Activated CD4-positive, alpha-beta T cell treated with anti-CD3 and anti-CD28 coated beads for 1 hour (primary cell): ENCODE measurements at regions not wholly inside any gene's neighbourhood (a gene's known extent, or its start where the extent isn't known, plus 50 kb on each side); places are given as distances from the start of the nearest gene placed in this dataset.
"Not testable (repeated sequence)": the region's sequence is repeated elsewhere in the genome, so short reads cannot be mapped to it uniquely, and the experiment has no call there.

Experiments used
- DNase-seq: peaks from one replicate; pipeline ENCODE4 v3.0.0-alpha.2; 2020

DNA sequence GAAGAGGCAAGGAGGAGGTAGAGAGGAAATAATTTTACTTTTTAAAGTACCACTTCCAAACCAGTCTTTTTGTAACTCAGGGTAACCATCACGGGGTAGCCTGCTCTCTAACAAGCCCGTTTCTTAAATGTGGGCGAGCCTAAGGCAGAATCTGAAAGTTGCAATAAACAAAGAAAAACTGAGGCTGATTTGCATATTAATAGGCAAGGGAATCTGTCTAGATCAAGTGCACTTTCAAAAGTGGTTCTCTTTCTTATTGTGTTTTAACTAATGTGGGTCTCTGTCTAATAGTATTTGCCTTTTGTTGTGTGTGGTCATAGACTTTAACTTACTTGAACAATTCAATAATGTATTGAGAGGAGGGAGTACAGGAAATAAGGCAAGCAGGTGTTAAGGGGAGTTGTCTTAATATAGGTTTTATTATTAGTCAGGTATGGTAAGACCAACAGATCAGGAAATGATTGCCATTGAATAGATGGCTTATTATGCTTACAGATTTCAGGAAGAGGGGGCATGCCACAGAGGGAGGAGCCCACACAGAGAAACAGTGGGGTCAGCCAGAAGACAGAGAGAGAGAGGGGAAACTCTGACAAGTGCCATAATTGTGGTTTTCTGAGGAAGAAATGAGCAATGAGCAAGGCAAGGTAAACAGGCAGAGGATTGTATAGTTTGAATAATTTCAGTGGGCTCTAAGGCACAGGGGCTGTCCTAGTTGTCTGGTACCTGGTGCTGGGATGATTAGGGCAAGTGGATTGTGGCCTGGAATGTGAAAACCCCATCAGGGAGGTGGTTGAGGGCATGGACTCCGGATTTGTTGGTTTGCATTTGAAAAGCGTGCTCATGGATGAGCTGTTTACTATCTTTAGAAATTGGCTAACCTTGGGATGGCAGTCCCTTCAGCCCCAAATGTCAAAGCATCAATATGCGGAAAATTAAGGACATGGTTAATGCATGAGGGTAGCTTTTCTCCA lies 237.2 kb downstream of the TOX3 start:
- no peak for DNase-seq

DNA sequence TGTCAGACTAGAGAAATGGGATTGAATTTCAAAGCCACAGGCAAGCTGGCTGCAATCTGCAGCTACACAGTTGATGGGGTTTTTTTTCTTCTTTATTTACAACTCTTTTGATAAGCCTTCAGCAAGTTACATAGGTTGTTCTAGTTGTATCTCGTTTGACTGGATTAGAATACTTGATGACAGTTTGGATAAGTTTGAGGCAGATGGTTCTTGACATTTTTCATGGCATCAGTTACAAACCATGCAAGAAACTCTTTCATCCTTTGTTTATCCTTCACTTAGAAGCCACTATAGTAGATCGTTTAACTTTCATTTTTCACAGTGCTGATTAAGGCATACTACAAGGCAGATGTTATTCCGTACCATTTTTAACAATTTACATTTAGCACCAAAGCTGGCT lies 238.9 kb downstream of the TOX3 start:
- DNase-seq: no peak

DNA sequence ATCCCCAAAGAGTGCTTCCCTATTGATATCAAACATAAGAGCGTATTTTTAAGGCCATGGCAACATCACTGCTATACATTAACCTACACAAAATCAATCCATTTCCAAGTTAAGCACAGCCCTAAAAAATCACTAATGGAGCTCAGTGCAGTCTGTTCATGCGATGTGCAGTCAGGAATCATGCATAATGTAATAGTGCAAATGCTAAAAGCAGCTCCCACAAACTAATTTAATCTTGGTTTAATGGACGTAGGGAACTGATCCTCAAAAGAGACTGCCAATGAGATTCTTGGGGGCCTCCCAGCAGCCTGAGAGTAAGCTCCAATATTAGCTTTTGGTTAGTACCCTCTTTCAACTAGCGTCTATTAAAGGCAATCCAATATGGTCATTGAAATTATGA lies 245.9 kb downstream of the TOX3 start:
- DNase-seq: no peak

DNA sequence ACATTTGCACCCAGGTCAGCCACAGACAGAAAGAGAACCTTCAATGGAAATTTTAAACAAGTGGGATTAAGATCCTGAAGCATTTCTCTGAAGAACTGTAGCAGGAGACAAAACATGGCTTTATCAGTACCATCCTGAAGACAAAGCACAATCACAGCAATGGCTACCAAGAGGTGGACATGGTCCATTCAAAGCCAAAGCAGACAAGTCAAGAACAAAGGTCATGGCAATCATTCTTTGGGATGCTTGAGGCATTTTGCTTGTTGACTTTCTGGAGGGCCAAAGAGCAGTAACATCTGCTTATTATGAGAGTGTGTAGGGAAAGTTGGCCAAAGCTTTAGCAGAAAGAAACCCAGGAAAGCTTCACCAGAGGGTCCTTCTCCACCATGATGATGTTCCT lies 248.2 kb downstream of the TOX3 start:
- no peak for DNase-seq

DNA sequence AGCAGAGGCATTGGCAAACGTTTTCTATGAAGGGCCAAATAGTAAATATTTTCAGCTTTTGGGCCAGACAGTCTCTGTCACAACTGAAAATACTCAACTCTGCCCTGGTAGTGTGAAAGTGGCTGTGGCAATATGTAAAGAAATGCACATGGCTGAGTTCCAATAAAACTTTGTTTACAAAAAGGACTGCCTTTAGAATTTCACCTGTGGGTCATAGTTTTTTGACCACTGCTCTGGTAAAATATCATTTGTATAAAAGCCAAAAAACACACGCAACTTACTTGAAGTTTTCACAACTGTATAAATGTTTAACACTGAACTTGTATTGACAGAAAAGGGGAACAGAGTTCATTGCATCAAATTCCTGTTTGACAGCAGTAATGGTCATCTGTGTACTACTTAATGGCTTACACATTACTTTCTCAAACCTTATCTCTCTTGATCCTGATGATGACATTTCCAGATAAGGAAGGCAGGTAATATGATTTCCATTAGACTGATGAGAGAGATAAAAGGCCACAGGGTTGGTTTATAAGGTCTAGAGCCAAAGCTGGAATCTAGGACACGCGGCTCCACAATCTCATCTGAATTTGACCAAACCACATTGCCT lies 250.1 kb downstream of the TOX3 start:
- DNase-seq: not testable (repeated sequence)

DNA sequence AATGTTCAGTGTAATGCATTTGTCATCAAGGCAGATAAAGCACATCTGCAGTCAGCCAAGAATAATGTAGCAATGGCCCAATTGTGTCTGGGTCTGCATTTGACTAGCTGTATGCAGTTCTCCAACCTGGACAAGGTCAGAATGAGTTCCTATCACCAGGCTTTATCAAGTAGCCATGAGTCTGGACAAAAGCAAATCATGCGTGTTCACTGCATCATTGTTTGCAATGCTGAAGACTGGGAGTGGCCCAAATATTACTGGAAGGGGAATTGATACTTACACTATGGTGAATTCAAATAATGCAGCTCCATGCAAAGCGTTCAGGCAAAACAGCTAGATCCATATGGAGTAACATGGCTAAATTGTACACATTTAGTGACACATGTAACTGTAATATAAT lies 250.9 kb downstream of the TOX3 start:
- no peak for DNase-seq

DNA sequence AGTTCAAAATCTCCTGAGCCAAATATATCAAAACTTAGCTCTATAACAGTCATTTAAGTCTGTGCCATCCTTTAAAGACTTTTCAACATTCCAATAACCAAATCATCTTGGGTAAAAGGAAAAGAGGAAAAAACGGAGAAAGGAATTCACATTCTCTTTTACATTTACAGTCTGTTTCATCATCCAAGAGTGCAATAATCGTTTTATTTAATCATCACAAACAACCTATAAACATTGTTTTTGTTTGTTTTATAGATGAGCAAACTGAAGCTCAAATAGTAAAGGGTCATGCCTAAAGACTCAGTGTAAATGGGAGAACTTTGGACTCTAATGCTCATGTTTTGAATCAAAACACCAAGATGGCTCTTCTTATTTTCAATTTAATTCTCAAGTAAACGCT lies 252.3 kb downstream of the TOX3 start:
- no peak for DNase-seq

DNA sequence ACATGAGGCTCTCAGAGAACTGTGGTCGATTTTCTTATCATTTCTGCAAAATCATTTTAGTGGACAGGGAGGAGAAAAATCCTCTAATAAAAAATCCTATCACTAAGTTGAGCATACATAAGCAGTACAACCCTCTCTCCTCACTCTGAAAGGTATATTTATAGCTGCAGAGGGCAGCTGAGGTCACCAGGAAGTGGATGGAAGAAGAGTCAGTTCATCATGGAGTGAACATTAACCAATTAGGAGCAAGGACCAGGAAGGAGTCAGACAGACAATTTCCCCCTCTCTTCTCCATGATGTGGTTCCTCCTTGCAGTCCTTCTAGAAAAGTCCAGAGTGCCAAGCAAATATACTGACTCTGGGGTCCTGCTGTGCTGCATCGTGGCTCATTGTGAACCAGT lies 253.7 kb downstream of the TOX3 start:
- DNase-seq: no peak

DNA sequence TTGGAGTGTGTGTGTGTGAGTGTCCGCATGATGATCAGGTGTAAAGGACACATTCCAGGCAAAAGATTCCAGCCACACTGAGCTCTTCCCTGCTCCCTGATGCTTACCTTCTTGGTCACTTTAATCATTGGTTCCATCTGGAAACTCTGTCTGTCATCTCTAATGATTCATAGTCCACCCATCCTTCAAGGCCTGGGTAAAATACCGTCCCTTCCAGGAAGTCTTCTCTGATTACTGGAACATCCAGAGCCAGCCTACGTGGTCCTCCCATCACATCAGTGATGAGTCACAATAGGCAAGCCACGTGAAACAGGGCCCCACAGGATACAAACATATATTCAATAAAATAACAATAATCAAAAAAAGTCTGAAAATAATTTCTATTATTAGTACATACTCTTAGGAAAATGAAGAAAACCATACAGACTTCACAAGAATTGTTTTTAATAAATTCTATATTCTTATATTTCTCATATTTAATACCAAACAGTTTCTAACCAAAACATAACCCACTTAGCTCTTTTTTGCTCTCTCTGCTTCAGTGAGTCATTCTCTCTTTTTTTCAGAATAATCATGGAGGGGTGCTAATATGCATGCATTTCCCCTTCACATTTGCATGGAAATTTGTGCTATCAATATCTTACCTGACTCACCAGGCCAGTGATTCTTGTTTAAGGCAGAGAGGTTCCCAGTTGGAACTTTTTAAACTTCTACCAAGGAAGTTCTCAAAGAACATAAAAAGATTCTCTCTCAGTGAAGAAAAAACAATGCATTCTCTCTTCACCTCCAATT lies 263.2 kb downstream of the TOX3 start:
- no peak for DNase-seq

DNA sequence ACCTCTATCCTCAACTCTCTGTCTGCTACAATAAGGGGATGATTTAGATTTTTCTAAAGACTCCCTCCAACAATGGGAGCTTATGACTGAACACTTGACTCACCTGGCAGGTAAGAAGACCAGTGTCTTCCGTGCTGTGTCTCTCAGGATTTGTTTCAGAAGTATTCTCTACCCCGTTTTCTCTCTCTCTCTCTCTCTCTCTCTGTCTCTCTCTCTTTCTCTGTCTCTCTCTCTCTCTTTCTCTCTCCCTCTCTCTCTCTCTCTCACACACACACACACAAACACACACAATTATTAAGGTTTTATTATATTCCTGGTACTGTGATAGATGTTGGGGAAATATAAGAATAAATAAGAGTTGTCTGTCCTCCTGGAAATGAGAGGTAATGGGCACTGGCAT lies 263.9 kb downstream of the TOX3 start:
- DNase-seq: no peak

DNA sequence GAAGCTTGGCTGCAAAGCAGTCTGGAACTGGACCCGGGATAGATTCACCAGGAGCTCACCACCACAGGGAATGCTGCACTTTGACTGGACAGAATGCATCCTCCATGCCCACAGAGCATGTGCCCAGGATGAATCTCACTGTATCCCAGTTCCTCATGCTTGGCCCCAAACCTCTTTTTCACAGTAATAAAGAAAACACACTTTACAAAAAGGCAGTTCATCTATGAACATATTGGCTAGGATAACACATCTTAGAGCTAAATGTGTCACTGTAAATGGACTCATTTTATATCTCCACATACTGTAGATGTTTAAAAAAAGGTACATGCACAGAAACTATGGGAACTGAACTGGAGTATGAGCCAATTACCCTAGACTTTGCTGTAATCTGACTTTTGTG lies 266.9 kb downstream of the TOX3 start:
- no peak for DNase-seq

DNA sequence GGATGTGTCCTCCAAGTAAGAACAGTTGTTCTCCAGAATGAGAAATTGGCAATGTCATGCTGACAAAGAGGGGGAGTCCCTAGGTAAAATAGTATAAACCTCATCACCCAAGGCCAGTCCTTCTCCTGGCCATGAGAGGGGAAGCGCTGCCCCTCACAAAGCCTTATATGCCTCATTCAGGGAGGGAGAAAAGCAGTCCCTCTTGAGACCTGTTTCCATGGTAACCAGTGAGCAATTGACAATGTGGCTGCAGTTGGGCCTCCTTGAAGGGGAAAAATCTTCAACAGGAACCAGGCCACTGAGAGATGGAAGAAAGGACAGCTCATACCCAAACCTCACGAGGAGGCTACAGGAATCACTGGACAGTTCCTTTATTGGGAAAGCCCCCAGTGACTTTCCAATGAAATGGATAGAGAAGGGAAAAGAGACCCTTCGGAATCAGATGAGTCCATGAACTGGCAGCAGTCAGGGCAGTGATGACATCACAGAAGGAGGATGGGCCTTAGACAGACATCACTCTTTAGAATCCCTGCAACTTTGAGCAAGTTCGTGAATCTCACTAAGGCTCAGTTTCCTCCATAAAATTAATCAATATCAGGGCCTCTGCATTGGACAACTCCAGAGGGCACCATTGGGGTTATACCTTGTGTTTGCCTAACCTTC lies 275.7 kb downstream of the TOX3 start:
- no peak for DNase-seq

DNA sequence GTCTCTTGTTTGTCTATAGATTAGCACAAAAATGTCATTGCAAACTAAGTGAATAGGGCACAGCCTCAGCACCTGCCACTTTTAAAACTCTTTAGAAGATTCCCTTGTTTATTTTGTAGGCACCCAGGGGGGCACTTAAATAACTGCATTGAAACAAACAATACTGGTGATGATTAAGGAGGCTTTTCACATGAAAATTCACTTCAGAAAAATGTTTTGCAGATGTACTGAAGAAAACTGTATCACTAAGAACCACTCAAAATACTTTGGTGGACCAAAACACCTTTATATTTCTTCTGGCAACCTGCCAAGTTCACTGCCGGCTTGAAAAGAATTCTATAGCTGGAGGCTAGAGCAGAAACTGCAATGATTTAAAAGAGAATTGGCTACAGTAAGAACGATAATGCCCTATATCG lies 281.5 kb downstream of the TOX3 start:
- DNase-seq: no peak

DNA sequence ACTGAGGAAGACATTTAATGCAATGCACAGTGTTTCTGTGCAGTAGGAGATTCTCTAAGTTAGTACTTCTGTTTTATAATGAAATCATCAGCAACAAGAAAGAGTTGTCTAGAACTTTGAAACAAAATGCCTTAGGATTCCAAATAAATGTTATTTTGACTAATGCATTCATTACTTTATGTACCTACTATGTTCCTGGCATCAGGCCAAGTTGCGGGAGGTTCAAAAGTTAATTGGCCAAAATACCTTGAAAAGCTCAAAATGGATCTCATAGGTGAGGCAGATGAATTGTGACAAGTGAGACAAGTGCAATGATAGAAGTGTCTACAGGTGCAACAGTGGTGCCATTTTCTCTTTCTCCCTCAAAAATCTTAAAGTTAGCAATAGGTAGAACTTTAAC lies 289.4 kb downstream of the TOX3 start:
- no peak for DNase-seq

DNA sequence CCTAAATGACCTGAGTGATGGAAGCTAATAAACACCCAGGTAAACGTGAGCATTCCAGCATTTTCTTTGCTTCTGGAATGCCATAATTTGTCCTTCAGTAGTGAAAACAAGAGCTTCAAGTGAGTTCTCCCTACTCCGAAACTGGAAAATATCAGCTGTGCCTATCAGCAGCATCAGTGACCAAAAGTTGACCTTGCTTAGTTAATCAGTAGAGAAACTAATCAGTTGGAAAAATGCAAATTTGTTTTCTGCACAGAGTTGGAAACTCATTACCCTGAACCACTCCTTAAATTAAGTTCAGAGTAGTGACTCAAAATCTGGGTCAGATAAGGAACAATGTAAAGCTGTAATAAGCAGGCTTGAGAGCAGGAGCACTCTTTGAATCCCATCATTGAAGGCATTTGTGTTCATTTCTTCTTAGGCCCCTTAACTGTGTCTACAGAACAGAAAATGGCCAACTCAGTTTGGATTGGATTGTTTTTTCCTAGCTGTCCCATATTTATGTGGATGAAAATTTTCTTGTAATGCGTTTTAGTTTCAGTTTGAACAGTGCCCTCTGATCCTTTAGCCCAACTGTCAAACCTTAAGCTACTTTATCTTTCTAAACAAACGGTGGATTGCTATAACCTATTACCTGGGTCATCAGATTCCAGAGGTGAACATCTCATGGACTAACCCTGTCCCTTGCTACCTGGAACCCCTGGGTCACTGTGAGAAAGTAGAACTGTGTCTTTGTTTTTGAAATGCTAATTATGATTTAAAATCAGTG lies 290.4 kb downstream of the TOX3 start:
- no peak for DNase-seq

DNA sequence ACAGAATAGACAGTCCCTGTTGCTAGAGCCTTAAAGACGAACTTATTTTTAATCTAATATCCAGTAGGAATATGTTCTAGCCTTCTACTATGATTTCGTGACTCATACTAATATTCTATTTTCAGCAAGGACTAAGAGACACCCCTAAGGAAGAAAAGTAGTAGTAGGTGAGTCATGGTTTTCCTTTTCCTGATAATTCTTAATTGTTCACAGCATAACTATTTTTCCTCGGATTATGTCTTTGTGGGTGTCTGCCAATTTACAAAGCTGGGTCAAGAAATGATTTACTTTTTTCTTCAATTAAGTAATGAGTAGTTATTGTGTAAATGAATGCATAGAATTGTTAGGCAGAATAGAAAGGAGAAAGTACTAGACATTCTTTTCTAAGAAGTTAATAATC lies 292.2 kb downstream of the TOX3 start:
- DNase-seq: no peak

DNA sequence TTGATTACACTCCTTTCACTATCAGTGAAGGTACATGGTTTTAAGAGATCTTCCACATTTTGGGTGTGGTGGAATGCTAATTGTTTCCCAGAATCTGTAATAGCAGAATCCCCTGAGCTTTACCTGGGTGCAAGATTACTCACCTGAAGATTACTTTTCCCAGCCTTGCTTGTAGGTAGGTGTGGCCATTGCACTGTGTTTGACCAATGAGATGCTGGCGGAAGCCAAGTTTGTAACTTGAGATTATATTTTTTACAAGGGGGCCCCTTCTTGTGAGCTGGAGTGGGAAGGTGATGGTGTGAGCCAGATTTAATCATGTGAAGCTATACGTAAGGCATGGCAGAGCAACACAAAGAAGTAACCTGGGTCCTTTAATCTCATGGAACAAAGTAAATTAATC lies 294.3 kb downstream of the TOX3 start:
- no peak for DNase-seq

DNA sequence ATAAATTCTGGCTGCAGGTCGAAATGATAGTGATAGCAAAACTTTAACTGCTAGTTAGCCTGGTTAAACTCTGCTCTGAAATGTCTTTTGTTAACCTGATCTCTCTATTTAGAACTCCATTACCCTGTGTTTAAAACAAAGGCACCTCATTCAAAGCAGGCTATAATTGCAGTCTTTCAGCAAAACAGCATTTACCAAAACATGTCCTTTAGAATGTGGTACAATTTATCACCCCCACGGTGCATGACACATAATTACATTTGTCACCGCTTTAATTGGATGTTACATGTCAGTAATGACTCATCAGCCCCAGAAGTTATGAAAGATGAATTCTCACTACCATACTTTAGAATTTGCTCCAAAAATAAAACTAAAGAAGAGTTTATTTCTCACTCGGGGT lies 295.4 kb downstream of the TOX3 start:
- no peak for DNase-seq

DNA sequence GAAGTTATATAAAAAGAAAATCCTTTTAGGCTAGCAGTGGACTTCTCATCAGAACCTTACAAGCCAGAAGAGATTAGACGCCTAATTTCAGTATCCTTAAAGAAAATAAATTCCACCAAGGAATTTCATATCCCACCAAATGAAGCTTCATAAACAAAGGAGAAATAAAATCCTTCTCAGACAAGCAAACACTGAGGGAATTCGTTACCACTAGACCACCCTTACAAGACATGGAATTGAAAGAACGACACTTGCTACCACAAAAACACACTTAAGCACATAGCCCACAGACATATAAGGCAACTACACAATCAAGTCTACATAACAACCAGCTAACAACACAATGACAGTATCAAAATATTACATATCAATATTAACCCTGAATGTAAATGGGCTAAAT lies 299.2 kb downstream of the TOX3 start:
- no peak for DNase-seq

DNA sequence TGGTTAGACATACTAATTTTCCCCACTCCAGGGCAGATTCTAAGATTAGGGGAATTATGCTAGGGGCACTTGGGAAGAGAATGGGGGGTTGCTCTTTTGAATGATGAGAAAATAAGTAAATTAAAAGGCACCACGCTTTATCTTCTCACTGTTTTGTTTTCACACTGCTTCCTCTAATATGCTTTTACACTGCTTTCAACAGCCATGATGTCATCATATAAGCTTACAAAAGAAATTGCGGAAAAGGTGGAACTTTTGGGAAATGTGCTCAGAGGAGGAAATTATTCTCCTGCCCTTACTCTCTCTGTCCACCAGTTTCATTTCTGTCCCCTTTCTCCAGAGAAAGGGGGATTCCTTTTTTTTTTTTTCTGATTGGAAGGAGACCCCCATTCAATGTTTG lies 308.2 kb downstream of the TOX3 start:
- DNase-seq: no peak

DNA sequence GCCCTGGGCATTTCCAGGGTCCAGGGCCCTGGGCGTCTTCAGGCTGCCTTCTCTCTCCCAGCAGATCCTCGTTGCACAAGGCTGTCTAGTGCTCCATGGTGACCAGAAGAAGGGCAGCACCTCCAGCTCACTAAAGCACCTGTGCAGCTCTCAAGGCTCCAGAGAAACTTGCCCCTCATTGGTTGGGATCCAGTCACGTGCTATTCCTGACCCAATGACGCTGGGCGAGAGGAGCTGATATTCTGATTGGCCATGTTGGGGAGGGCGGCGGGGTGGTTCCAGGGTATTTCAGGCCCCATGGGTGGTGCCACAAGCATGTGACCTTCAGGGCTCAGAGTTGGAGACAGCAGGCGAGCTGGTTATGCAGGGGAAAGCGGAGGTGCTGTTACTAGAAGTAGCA lies 309.1 kb downstream of the TOX3 start:
- DNase-seq: no peak

DNA sequence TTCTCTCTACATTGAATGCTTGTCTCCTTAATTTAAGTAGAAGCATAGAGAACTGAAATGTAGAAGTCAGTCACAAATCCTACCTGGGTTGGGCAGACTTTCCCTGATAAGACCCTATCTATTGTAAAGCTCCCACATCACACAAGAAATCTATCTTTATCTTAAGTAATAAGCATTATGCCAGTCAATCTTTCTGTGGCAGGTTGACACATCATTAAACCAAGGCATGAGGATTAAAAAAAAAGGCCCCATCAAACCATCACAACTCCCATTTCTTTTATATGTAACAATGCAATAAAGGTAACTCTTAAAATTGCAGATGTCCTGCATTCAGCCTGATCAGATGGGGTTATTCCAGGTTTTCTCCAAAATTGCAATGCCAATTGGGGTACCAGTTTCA lies 311.8 kb downstream of the TOX3 start:
- no peak for DNase-seq
